PC-9 (cell line): ENCODE measurements at regions not wholly inside any gene's neighbourhood (a gene's known extent, or its start where the extent isn't known, plus 50 kb on each side); places are given as distances from the start of the nearest gene placed in this dataset.

Experiments
- BruUV-seq: library from RNA; stranded (reverse); fragments of 400-500 nt; replicated peaks from 2 replicates; lab custom pipeline; 2021; lab: Mats Ljungman, UMichigan
- CTCF ChIA-PET: fragments of 300-600 bp; sonication (Branson Sonifier 250); formaldehyde crosslinking; loops from one replicate; lab custom pipeline; 2022; ENCODE audit warnings: antibody characterized with exemption; lab: Charles Lee
- POLR2A ChIA-PET: fragments of 300-600 bp; sonication (Branson Sonifier 250); formaldehyde crosslinking; loops from one replicate; lab custom pipeline; 2022; ENCODE audit warnings: antibody characterized with exemption; ENCODE audit not compliant: unreplicated experiment; lab: Charles Lee
- DNase-seq, 2 experiments: peaks; one replicate each; pipeline versions ENCODE4 v3.0.0 to v3.0.0-alpha.2; 2015 to 2022; ENCODE audit warnings: mixed read lengths in 1 of 2
- H2AFZ ChIP-seq: fragments of 200-600 bp; sonication (generic); 2 replicates; pipeline ENCODE4 v1.8.1; 2017; ENCODE audit warnings: antibody characterized with exemption
- H3F3A ChIP-seq: fragments of 200-600 bp; sonication (generic); 2 replicates; pipeline ENCODE4 v1.8.1; 2017; ENCODE audit warnings: antibody characterized with exemption, mild to moderate bottlenecking, low read depth; ENCODE audit not compliant: insufficient read depth
- H3K27ac ChIP-seq: fragments of 200-600 bp; sonication (generic); 2 replicates; pipeline ENCODE4 v1.6.1; 2016; ENCODE audit warnings: mixed run types
- H3K27me3 ChIP-seq: fragments of 200-600 bp; sonication (generic); 2 replicates; pipeline ENCODE4 v1.6.1; 2016; ENCODE audit warnings: low read depth, mixed run types; ENCODE audit not compliant: insufficient read depth
- H3K36me3 ChIP-seq: fragments of 200-600 bp; sonication (generic); 2 replicates; pipeline ENCODE4 v1.6.1; 2016; ENCODE audit warnings: low read depth, mixed run types
- H3K4me1 ChIP-seq: fragments of 200-600 bp; sonication (generic); replicated peaks from 2 replicates; pipeline ENCODE4 v1.6.1; 2016; ENCODE audit warnings: mixed run types; ENCODE audit not compliant: insufficient read depth
- H3K4me2 ChIP-seq: fragments of 200-600 bp; sonication (generic); 2 replicates; pipeline ENCODE4 v1.6.1; 2017; ENCODE audit warnings: mixed run types
- H3K4me3 ChIP-seq: fragments of 200-600 bp; sonication (generic); 2 replicates; pipeline ENCODE4 v1.6.1; 2016; ENCODE audit warnings: mixed run types
- H3K79me2 ChIP-seq: fragments of 200-600 bp; sonication (generic); 2 replicates; pipeline ENCODE4 v1.6.1; 2017; ENCODE audit warnings: low read depth, mixed run types
- H3K9me2 ChIP-seq: fragments of 200-600 bp; sonication (generic); 2 replicates; pipeline ENCODE4 v1.8.1; 2017; ENCODE audit warnings: mild to moderate bottlenecking; ENCODE audit not compliant: insufficient read depth
- H3K9me3 ChIP-seq: fragments of 200-600 bp; sonication (generic); 2 replicates; pipeline ENCODE4 v1.8.1; 2016; ENCODE audit warnings: low read depth; ENCODE audit not compliant: insufficient read depth
- H4K20me1 ChIP-seq: fragments of 200-600 bp; sonication (generic); 2 replicates; pipeline ENCODE4 v1.8.1; 2017; ENCODE audit not compliant: insufficient read depth
- EZH2 ChIP-seq: fragments of 200-600 bp; sonication (generic); IDR thresholded peaks from 2 replicates; pipeline ENCODE4 v1.8.0; 2017; ENCODE audit warnings: antibody characterized with exemption, low read depth
- intact Hi-C: fragments of 100-400 bp; cut with micrococcal nuclease; formaldehyde crosslinking; loops from one replicate; pipeline ENCODE4 v1.10.0; 2022; ENCODE audit not compliant: unreplicated experiment
- TF ChIP-seq, protein P1 (sequence below): fragments of 200-600 bp; sonication (generic); conservative IDR thresholded peaks from 2 replicates; pipeline ENCODE4 v1.6.1; 2017; ENCODE audit warnings: mixed run types, antibody characterized with exemption, mild to moderate bottlenecking, moderate library complexity

DNA sequence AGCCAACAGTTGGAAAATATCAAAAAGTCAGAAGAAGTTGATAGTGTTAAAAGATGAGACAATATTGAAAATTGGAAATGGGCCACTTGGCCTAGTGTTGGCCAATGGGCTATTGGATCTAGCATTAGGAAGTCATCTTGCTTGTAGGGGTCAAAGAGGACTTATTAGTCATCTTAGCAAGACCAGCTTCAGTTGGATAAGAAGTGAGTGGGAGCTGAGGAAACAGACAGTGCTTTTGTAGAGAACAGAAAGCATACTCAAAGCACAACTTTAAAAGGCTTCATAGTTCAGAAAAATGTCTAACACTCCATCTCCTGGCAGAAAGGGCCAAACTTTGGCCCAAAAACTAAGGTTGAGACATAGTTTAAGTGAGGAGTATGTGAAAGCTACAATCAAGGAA is 139.9 kb upstream of the PKN2 start:
- Histone ChIP-seq H3K36me3 (no peaks in the 10 kb centered on the region), H3F3A (no peaks in the 10 kb centered on the region), H3K27me3 (no peaks in the 10 kb centered on the region), H3K27ac (no peak overlapping the region), H2AFZ (no peak overlapping the region), H4K20me1 (no peaks in the 10 kb centered on the region), H3K79me2 (no peaks in the 10 kb centered on the region), H3K4me3 (no peak overlapping the region), H3K4me2 (no peak overlapping the region), H3K9me3 (no peaks in the 10 kb centered on the region), H3K9me2 (no peaks in the 10 kb centered on the region), H3K4me1 (no peaks in the 10 kb centered on the region)
- no TSS peak for BruUV-seq
- no peak for DNase-seq
- intact Hi-C loops: no loop called here
- ChIA-PET POLR2A (no interaction called here), CTCF (no interaction called here)
- no peak for TF ChIP-seq EZH2
- TF ChIP-seq, protein P1, sequence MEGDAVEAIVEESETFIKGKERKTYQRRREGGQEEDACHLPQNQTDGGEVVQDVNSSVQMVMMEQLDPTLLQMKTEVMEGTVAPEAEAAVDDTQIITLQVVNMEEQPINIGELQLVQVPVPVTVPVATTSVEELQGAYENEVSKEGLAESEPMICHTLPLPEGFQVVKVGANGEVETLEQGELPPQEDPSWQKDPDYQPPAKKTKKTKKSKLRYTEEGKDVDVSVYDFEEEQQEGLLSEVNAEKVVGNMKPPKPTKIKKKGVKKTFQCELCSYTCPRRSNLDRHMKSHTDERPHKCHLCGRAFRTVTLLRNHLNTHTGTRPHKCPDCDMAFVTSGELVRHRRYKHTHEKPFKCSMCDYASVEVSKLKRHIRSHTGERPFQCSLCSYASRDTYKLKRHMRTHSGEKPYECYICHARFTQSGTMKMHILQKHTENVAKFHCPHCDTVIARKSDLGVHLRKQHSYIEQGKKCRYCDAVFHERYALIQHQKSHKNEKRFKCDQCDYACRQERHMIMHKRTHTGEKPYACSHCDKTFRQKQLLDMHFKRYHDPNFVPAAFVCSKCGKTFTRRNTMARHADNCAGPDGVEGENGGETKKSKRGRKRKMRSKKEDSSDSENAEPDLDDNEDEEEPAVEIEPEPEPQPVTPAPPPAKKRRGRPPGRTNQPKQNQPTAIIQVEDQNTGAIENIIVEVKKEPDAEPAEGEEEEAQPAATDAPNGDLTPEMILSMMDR: no peak

DNA sequence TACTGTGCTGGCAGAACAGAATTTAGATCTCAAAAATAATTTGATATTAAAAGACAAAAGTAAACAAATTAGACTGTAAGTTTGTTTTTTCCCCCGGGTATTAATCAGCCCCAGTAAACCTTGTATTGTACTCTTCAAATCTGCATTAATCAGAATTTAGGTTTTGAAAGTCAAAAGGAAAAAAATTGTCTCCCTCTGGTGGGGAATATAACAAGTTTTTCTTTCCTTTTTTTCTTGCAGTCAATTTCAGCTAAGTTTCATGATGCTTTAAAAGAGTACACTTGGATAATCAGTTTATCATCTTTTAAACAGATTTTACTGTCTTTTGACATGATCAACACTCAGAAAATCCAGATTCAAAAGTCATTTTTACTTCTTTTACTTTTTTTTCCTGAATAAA is 134.5 kb upstream of the PKN2 start:
- Histone ChIP-seq H4K20me1 (no peaks in the 10 kb centered on the region), H3K27me3 (no peaks in the 10 kb centered on the region), H3K9me3 (no peaks in the 10 kb centered on the region), H3K4me3 (no peak overlapping the region), H3K4me2 (no peak overlapping the region), H3K36me3 (no peaks in the 10 kb centered on the region), H3K9me2 (no peaks in the 10 kb centered on the region), H2AFZ (no peak overlapping the region), H3K27ac (no peak overlapping the region), H3K79me2 (no peaks in the 10 kb centered on the region), H3F3A (no peaks in the 10 kb centered on the region), H3K4me1 (no peaks in the 10 kb centered on the region)
- BruUV-seq: no TSS peak
- DNase-seq: no peak
- POLR2A ChIA-PET: interaction anchor here (0.6 kb wide), 1 partner anchor 371 kb away, joined by 4 read pairs; no protein-coding TSS in a partner anchor
- intact Hi-C loops: loop anchor here (5.0 kb wide), 1 partner anchor 367 kb away; no protein-coding TSS in a partner anchor
- TF ChIP-seq, protein P1: peak; percentile 63
- no peak for TF ChIP-seq EZH2
- CTCF ChIA-PET: interaction anchor here (1.2 to 1.5 kb wide), 2 partner anchors 365 to 369 kb away, joined by 3 read pairs; no protein-coding TSS in a partner anchor

DNA sequence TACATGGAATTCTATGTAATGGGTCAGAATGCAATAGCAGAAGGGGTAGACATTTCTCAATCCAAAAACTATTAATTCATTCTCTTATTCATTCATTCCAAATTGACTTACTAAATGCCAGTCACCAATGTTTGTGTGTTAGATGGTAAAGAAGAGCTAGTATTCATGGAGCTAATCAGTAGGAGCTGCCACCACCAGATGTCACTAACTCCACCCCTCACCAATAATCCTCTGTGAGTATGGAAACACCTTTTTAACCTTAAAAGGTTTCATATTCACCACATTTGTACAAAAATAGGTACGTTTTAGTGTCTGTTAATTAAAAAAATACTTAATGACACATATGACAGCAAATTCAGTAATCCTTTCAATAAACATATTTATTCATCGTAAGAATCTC is 131.8 kb upstream of the PKN2 start:
- no TSS peak for BruUV-seq
- Histone ChIP-seq H3K9me3 (no peaks in the 10 kb centered on the region), H3K27ac (no peak overlapping the region), H3K79me2 (no peaks in the 10 kb centered on the region), H3F3A (no peaks in the 10 kb centered on the region), H2AFZ (no peak overlapping the region), H3K4me3 (no peak overlapping the region), H3K27me3 (no peaks in the 10 kb centered on the region), H4K20me1 (no peaks in the 10 kb centered on the region), H3K4me2 (no peak overlapping the region), H3K9me2 (no peaks in the 10 kb centered on the region; the same call in 1 of the 2 replicates), H3K4me1 (no peaks in the 10 kb centered on the region), H3K36me3 (no peaks in the 10 kb centered on the region)
- ChIA-PET CTCF (interaction anchor here (0.7 kb wide), 1 partner anchor 340 kb away, joined by 4 read pairs; no protein-coding TSS in a partner anchor), POLR2A (no interaction called here)
- DNase-seq: no peak
- TF ChIP-seq, protein P1: 0 out of 2 replicates have a peak, but pooled peaks have one; percentile 25
- TF ChIP-seq EZH2: no peak
- intact Hi-C loops: no loop called here
